ENCODE measurements at regions not wholly inside any gene's neighbourhood (a gene's known extent, or its start where the extent isn't known, plus 50 kb on each side); places are given as distances from the start of the nearest gene placed in this dataset.

GRCh38 chr7:81549484-81550016 lies 220.3 kb downstream of the HGF start:
- no peak for TF ChIP-seq CTCF (IDR thresholded peaks at IDR 0.05)
- TF ChIP-seq POLR2A (IDR thresholded peaks at IDR 0.05) = no peak

Data from thyroid gland (tissue), 4 donors.